ENCODE measurements at regions not wholly inside any gene's neighbourhood (a gene's known extent, or its start where the extent isn't known, plus 50 kb on each side); places are given as distances from the start of the nearest gene placed in this dataset.

- Mint-ChIP-seq H3K9me3 (no peaks in the 10 kb centered on the region; a peak in 2 of 5 replicates), H3K36me3 (ENCODE audit: insufficient read depth in 1 of 3, low read depth in 3 of 3) (no peaks in the 10 kb centered on the region; a peak in 1 of 7 replicates), H3K4me3 (no peak overlapping the region), H3K4me1 (no peaks in the 10 kb centered on the region), H3K27ac (no peak overlapping the region), H3K27me3 (ENCODE audit: low read depth) (no peaks in the 10 kb centered on the region)
- H4K8ac ChIP-seq (replicated peaks; ENCODE audit: insufficient read length, low read depth, low read length): no peak overlapping the region
- no peak overlapping the region for H3K18ac ChIP-seq (ENCODE audit: insufficient read length, low read depth, low read length)
- H2BK15ac ChIP-seq (ENCODE audit: low read depth, low read length): no peak overlapping the region
- no peak overlapping the region for H3K4ac ChIP-seq (ENCODE audit: low read depth, low read length)
- H2AFZ ChIP-seq (ENCODE audit: low read length): no peak overlapping the region
- no peak overlapping the region for H2BK12ac ChIP-seq (ENCODE audit: insufficient read length, low read depth, low read length)
- DNase-seq: no peak
- no peak overlapping the region for H2BK5ac ChIP-seq (ENCODE audit: insufficient read length, low read length)
- H3K4me2 ChIP-seq (ENCODE audit: insufficient read depth, insufficient read length, low read length): no peak overlapping the region
- H3K4me1 ChIP-seq (ENCODE audit: insufficient read depth, low read length): no peaks in the 10 kb centered on the region
- no peak overlapping the region for H3K23ac ChIP-seq (ENCODE audit: insufficient read length, low read depth, low read length)
- no peak overlapping the region for H2AK5ac ChIP-seq (ENCODE audit: insufficient read length, low read length)
- no peak overlapping the region for H3T11ph ChIP-seq (ENCODE audit: low read length)
- H3K56ac ChIP-seq (ENCODE audit: insufficient read length, low read depth, low read length): no peak overlapping the region
- H4K91ac ChIP-seq (ENCODE audit: insufficient read length, low read depth, low read length): no peak overlapping the region
- no peak overlapping the region for H3K9ac ChIP-seq (ENCODE audit: extremely low read depth, insufficient read length, low read length)
- H2BK20ac ChIP-seq (ENCODE audit: low read depth, low read length, poor library complexity, severe bottlenecking): no peak overlapping the region
- TF ChIP-seq CTCF (conservative IDR thresholded peaks at IDR 0.05): no peak
- H2BK120ac ChIP-seq (ENCODE audit: low read depth, low read length, poor library complexity, severe bottlenecking): no peak overlapping the region
- H4K5ac ChIP-seq (ENCODE audit: insufficient read length, low read depth, low read length): no peak overlapping the region
- H3K9me3 ChIP-seq (ENCODE audit: control insufficient read depth, low read depth, low read length): no peaks in the 10 kb centered on the region
- H3K79me1 ChIP-seq (ENCODE audit: insufficient read depth, low read depth, low read length, poor library complexity, severe bottlenecking): no peaks in the 10 kb centered on the region
- H3K23me2 ChIP-seq (ENCODE audit: insufficient read length, low read depth, low read length, poor library complexity, severe bottlenecking): no peaks in the 10 kb centered on the region
- H3K27ac ChIP-seq (ENCODE audit: insufficient read length, low read depth, low read length): no peak overlapping the region
- no CpG with 5 or more reads among the region's 3 CpGs for WGBS (ENCODE audit: extremely low coverage, insufficient read length, low lambda C conversion rate)
- no peak overlapping the region for H3K14ac ChIP-seq (ENCODE audit: insufficient read depth, low read length)
- H3K27me3 ChIP-seq (ENCODE audit: insufficient read depth, low read length): no peaks in the 10 kb centered on the region
- H3K79me2 ChIP-seq (ENCODE audit: insufficient read depth, low read length): no peaks in the 10 kb centered on the region
- H4K20me1 ChIP-seq (ENCODE audit: control insufficient read depth, insufficient read depth, insufficient read length): no peaks in the 10 kb centered on the region
Observed at GRCh38 chr5:62922191-62922590, 343.6 kb downstream of the LRRC70 start.

Measured in H9 (cell line).